PC-3 (cell line): ENCODE measurements at regions not wholly inside any gene's neighbourhood (a gene's known extent, or its start where the extent isn't known, plus 50 kb on each side); places are given as distances from the start of the nearest gene placed in this dataset.

ENCODE experiments used
- CTCF ChIP-seq: fragments of 300-600 bp; sonication (generic); conservative IDR thresholded peaks from 2 replicates; pipeline ENCODE4 v1.5.1; 2017; ENCODE audit warnings: antibody characterized with exemption, low read depth, mild to moderate bottlenecking, low read length
- EZH2phosphoT487 ChIP-seq: fragments of 300-600 bp; sonication (generic); IDR thresholded peaks from 2 replicates; pipeline ENCODE4 v1.6.1; 2018; ENCODE audit warnings: mild to moderate bottlenecking, antibody characterized with exemption, low read length, borderline replicate concordance

GRCh38 chr18:24616653-24617052 is 156.2 kb downstream of the HRH4 start:
- TF ChIP-seq CTCF (no peak), EZH2phosphoT487 (no peak)
